ENCODE measurements at regions not wholly inside any gene's neighbourhood (a gene's known extent, or its start where the extent isn't known, plus 50 kb on each side); places are given as distances from the start of the nearest gene placed in this dataset.

- no peak for DNase-seq (ENCODE audit: low spot score)
- H3K4me1 ChIP-seq (ENCODE audit: insufficient read depth, low read length, poor library complexity, severe bottlenecking), result no peaks in the 10 kb centered on the region
- no peaks in the 10 kb centered on the region for H4K20me1 ChIP-seq (ENCODE audit: insufficient read depth, low read length)
- TF ChIP-seq, protein P1, sequence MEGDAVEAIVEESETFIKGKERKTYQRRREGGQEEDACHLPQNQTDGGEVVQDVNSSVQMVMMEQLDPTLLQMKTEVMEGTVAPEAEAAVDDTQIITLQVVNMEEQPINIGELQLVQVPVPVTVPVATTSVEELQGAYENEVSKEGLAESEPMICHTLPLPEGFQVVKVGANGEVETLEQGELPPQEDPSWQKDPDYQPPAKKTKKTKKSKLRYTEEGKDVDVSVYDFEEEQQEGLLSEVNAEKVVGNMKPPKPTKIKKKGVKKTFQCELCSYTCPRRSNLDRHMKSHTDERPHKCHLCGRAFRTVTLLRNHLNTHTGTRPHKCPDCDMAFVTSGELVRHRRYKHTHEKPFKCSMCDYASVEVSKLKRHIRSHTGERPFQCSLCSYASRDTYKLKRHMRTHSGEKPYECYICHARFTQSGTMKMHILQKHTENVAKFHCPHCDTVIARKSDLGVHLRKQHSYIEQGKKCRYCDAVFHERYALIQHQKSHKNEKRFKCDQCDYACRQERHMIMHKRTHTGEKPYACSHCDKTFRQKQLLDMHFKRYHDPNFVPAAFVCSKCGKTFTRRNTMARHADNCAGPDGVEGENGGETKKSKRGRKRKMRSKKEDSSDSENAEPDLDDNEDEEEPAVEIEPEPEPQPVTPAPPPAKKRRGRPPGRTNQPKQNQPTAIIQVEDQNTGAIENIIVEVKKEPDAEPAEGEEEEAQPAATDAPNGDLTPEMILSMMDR (conservative IDR thresholded peaks at IDR 0.05; ENCODE audit: low read length), result no peak
- TF ChIP-seq EZH2phosphoT487 (IDR thresholded peaks at IDR 0.05; ENCODE audit: borderline replicate concordance, low read depth, low read length), result no peak
- no peak overlapping the region for H3K4me2 ChIP-seq (ENCODE audit: low read length)
- H3K79me2 ChIP-seq (ENCODE audit: insufficient read depth, low read depth, low read length), result no peaks in the 10 kb centered on the region
- ChIA-PET CTCF (ENCODE audit: unreplicated experiment) (no interaction called here), POLR2A (no interaction called here)
- no peaks in the 10 kb centered on the region for H3K9me2 ChIP-seq (ENCODE audit: insufficient read depth, low read length)
- no peak overlapping the region for H3K27ac ChIP-seq (ENCODE audit: low read depth, low read length, poor library complexity, severe bottlenecking)
- BruUV-seq (replicated peaks), result no TSS peak
- H3K36me3 ChIP-seq (ENCODE audit: insufficient read depth, low read length), result no peaks in the 10 kb centered on the region
- H3K9me3 ChIP-seq (ENCODE audit: low read length), result no peaks in the 10 kb centered on the region
- intact Hi-C loops (cut with micrococcal nuclease; ENCODE audit: unreplicated experiment), result no loop called here
- H2AFZ ChIP-seq (ENCODE audit: low read length), result no peak overlapping the region
- H3K4me3 ChIP-seq (ENCODE audit: low read depth, low read length, poor library complexity, severe bottlenecking), result no peak overlapping the region
These were observed 115.2 kb downstream of the IRX5 start for GRCh38 chr16:55045756-55046460.

DNA sequence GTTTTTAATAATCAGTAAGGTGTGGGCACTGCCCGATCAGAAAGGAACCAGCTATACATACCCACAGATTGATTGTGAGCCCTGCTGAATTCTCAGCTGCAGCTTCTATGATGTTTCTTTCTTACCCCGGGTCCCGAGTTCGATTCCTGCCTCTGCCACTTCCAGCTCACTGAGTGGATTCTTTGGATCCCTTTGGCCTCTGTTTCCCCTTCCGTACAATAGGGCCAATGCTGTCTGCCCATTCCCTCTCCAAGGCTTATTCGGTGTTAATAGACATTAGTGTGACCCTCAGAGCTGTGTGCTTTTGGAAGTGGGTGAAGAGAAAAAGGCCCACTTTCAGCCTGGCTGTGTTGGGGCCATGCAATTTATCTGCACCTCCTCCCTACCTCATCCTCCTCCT, 115.8 kb downstream of the IRX5 start:
- POLR2A ChIA-PET, result no interaction called here
- intact Hi-C loops (cut with micrococcal nuclease; ENCODE audit: unreplicated experiment), result no loop called here

GRCh38 chr16:55046916-55047315, 116.3 kb downstream of the IRX5 start:
- BruUV-seq (replicated peaks), result no TSS peak
- no peak overlapping the region for H3K27ac ChIP-seq (ENCODE audit: low read depth, low read length, poor library complexity, severe bottlenecking)
- no peaks in the 10 kb centered on the region for H3K4me1 ChIP-seq (ENCODE audit: insufficient read depth, low read length, poor library complexity, severe bottlenecking)
- TF ChIP-seq EZH2phosphoT487 (IDR thresholded peaks at IDR 0.05; ENCODE audit: borderline replicate concordance, low read depth, low read length), result no peak
- TF ChIP-seq, protein P1 (conservative IDR thresholded peaks at IDR 0.05; ENCODE audit: low read length), result no peak
- ChIA-PET POLR2A (no interaction called here), CTCF (ENCODE audit: unreplicated experiment) (no interaction called here)
- no peaks in the 10 kb centered on the region for H3K79me2 ChIP-seq (ENCODE audit: insufficient read depth, low read depth, low read length)
- DNase-seq (ENCODE audit: low spot score), result no peak
- H3K9me2 ChIP-seq (ENCODE audit: insufficient read depth, low read length), result no peaks in the 10 kb centered on the region
- no peak overlapping the region for H3K4me2 ChIP-seq (ENCODE audit: low read length)
- H3K9me3 ChIP-seq (ENCODE audit: low read length), result no peaks in the 10 kb centered on the region
- no peak overlapping the region for H2AFZ ChIP-seq (ENCODE audit: low read length)
- no peaks in the 10 kb centered on the region for H4K20me1 ChIP-seq (ENCODE audit: insufficient read depth, low read length)
- no peaks in the 10 kb centered on the region for H3K36me3 ChIP-seq (ENCODE audit: insufficient read depth, low read length)
- intact Hi-C loops (cut with micrococcal nuclease; ENCODE audit: unreplicated experiment), result no loop called here
- no peak overlapping the region for H3K4me3 ChIP-seq (ENCODE audit: low read depth, low read length, poor library complexity, severe bottlenecking)

More for the DNA sequence above, 115.8 kb downstream of the IRX5 start:
- BruUV-seq (replicated peaks), result no TSS peak
- no peak for TF ChIP-seq EZH2phosphoT487 (IDR thresholded peaks at IDR 0.05; ENCODE audit: borderline replicate concordance, low read depth, low read length)
- TF ChIP-seq, protein P1 (conservative IDR thresholded peaks at IDR 0.05; ENCODE audit: low read length), result no peak
- Histone ChIP-seq H3K4me3 (ENCODE audit: low read depth, low read length, poor library complexity, severe bottlenecking) (no peak overlapping the region), H3K4me2 (ENCODE audit: low read length) (no peak overlapping the region), H2AFZ (ENCODE audit: low read length) (no peak overlapping the region), H3K27ac (ENCODE audit: low read depth, low read length, poor library complexity, severe bottlenecking) (no peak overlapping the region), H4K20me1 (ENCODE audit: insufficient read depth, low read length) (no peaks in the 10 kb centered on the region), H3K9me3 (ENCODE audit: low read length) (no peaks in the 10 kb centered on the region), H3K4me1 (ENCODE audit: insufficient read depth, low read length, poor library complexity, severe bottlenecking) (no peaks in the 10 kb centered on the region), H3K36me3 (ENCODE audit: insufficient read depth, low read length) (no peaks in the 10 kb centered on the region), H3K9me2 (ENCODE audit: insufficient read depth, low read length) (no peaks in the 10 kb centered on the region), H3K79me2 (ENCODE audit: insufficient read depth, low read depth, low read length) (no peaks in the 10 kb centered on the region)
- CTCF ChIA-PET (ENCODE audit: unreplicated experiment), result no interaction called here
- no peak for DNase-seq (ENCODE audit: low spot score)
